ENCODE measurements at regions not wholly inside any gene's neighbourhood (a gene's known extent, or its start where the extent isn't known, plus 50 kb on each side); places are given as distances from the start of the nearest gene placed in this dataset.

- no peak for DNase-seq
Observed at GRCh38 chr13:97640268-97640667, 206.3 kb downstream of the RAP2A start.

GRCh38 chr13:97648171-97648880 lies 214.4 kb downstream of the RAP2A start:
- DNase-seq, result no peak

- no peak for DNase-seq
Observed at GRCh38 chr13:97648881-97649224, 214.9 kb downstream of the RAP2A start.

GRCh38 chr13:97653443-97654140 lies 219.6 kb downstream of the RAP2A start:
- no peak for DNase-seq

- DNase-seq, result no peak
Observed at GRCh38 chr13:97654236-97654635, 220.3 kb downstream of the RAP2A start.

- no peak for DNase-seq
Observed at GRCh38 chr13:97658556-97658955, 224.6 kb downstream of the RAP2A start.

- peak; percentile 6 for DNase-seq
Observed at GRCh38 chr13:97659602-97660001, 225.6 kb downstream of the RAP2A start.

- no peak for DNase-seq
Observed at GRCh38 chr13:97660594-97661260, 226.8 kb downstream of the RAP2A start.

- no peak for DNase-seq
Observed at GRCh38 chr13:97686594-97686993, 252.6 kb downstream of the RAP2A start.

GRCh38 chr13:97692628-97693027 lies 258.7 kb downstream of the RAP2A start:
- DNase-seq, result no peak

- no peak for DNase-seq
Observed at GRCh38 chr13:97695684-97696083, 257.8 kb upstream of the IPO5 start.

GRCh38 chr13:97696921-97697320 lies 256.6 kb upstream of the IPO5 start:
- DNase-seq, result no peak

GRCh38 chr13:97700306-97700848 lies 253.1 kb upstream of the IPO5 start:
- no peak for DNase-seq

- no peak for DNase-seq
Observed at GRCh38 chr13:97702614-97703013, 250.9 kb upstream of the IPO5 start.

GRCh38 chr13:97710797-97711196 lies 242.7 kb upstream of the IPO5 start:
- no peak for DNase-seq

- no peak for DNase-seq
Observed at GRCh38 chr13:97712770-97713169, 240.7 kb upstream of the IPO5 start.

GRCh38 chr13:97715763-97716162 lies 237.7 kb upstream of the IPO5 start:
- no peak for DNase-seq

GRCh38 chr13:97716746-97717145 lies 236.7 kb upstream of the IPO5 start:
- no peak for DNase-seq

GRCh38 chr13:97719736-97720135 lies 233.7 kb upstream of the IPO5 start:
- DNase-seq, result no peak

- DNase-seq, result no peak
Observed at GRCh38 chr13:97720896-97721295, 232.6 kb upstream of the IPO5 start.

GRCh38 chr13:97723655-97724054 lies 229.8 kb upstream of the IPO5 start:
- no peak for DNase-seq

- DNase-seq, result no peak
Observed at GRCh38 chr13:97724450-97724849, 229.0 kb upstream of the IPO5 start.

- no peak for DNase-seq
Observed at GRCh38 chr13:97726664-97727280, 226.7 kb upstream of the IPO5 start.

- DNase-seq, result no peak
Observed at GRCh38 chr13:97727991-97728390, 225.5 kb upstream of the IPO5 start.

Data from CD4-positive, alpha-beta T cell treated with Interleukin-21 for 1 hour (primary cell).